ENCODE measurements at regions not wholly inside any gene's neighbourhood (a gene's known extent, or its start where the extent isn't known, plus 50 kb on each side); places are given as distances from the start of the nearest gene placed in this dataset.

- TF ChIP-seq SMAD3 (CRISPR knock-in tag; IDR thresholded peaks at IDR 0.05; ENCODE audit: borderline replicate concordance): no peak
- no peak for TF ChIP-seq RORB (CRISPR knock-in tag; IDR thresholded peaks at IDR 0.05)
- TF ChIP-seq, protein P1, sequence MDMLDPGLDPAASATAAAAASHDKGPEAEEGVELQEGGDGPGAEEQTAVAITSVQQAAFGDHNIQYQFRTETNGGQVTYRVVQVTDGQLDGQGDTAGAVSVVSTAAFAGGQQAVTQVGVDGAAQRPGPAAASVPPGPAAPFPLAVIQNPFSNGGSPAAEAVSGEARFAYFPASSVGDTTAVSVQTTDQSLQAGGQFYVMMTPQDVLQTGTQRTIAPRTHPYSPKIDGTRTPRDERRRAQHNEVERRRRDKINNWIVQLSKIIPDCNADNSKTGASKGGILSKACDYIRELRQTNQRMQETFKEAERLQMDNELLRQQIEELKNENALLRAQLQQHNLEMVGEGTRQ (CRISPR knock-in tag; IDR thresholded peaks at IDR 0.05): no peak
- TF ChIP-seq TEAD1 (CRISPR knock-in tag; IDR thresholded peaks at IDR 0.05): no peak
- TF ChIP-seq SP1 (CRISPR knock-in tag; conservative IDR thresholded peaks at IDR 0.05): no peak
- TF ChIP-seq TCF7 (CRISPR knock-in tag; IDR thresholded peaks at IDR 0.05; ENCODE audit: low read depth): no peak
- TF ChIP-seq NFYB (CRISPR knock-in tag; conservative IDR thresholded peaks at IDR 0.05; ENCODE audit: low read depth): no peak
- TF ChIP-seq ARID4B (CRISPR knock-in tag; IDR thresholded peaks at IDR 0.05; ENCODE audit: borderline replicate concordance): no peak
- TF ChIP-seq, protein P2, sequence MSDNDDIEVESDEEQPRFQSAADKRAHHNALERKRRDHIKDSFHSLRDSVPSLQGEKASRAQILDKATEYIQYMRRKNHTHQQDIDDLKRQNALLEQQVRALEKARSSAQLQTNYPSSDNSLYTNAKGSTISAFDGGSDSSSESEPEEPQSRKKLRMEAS (CRISPR knock-in tag; IDR thresholded peaks at IDR 0.05): no peak
- no peak for TF ChIP-seq TP53 (CRISPR knock-in tag; IDR thresholded peaks at IDR 0.05)
- Mint-ChIP-seq H3K9me3 (no peaks in the 10 kb centered on the region), H3K36me3 (no peaks in the 10 kb centered on the region), H3K4me1 (no peaks in the 10 kb centered on the region), H3K4me3 (no peak overlapping the region), H3K27ac (no peak overlapping the region; the same call in 1 of the 2 replicates), H3K27me3 (ENCODE audit: low read depth) (no peaks in the 10 kb centered on the region)
- CTCF ChIA-PET: no interaction called here
- DNase-seq (ENCODE audit: low spot score) (no peak), ATAC-seq (no peak)
- POLR2A ChIA-PET: no interaction called here
Measured at GRCh38 chr7:79709574-79710409, 256.3 kb upstream of the MAGI2 start.

GRCh38 chr7:79702116-79702515 lies 248.6 kb upstream of the MAGI2 start:
- H3K36me3 Mint-ChIP-seq: no peaks in the 10 kb centered on the region
- no peaks in the 10 kb centered on the region for H3K27me3 Mint-ChIP-seq (ENCODE audit: low read depth)
- H3K9me3 Mint-ChIP-seq: peaks cover 7% of the 10 kb centered on the region; the same call in 1 of the 2 replicates
- no peak overlapping the region for H3K4me3 Mint-ChIP-seq
- ATAC-seq: no peak
- no peaks in the 10 kb centered on the region for H3K4me1 Mint-ChIP-seq
- ChIA-PET POLR2A (no interaction called here), CTCF (no interaction called here)
- H3K27ac Mint-ChIP-seq: no peak overlapping the region
- no peak for DNase-seq (ENCODE audit: low spot score)
- TF ChIP-seq ZBTB21 (CRISPR knock-in tag; IDR thresholded peaks at IDR 0.05; ENCODE audit: borderline replicate concordance): no peak
- TF ChIP-seq, protein P3, sequence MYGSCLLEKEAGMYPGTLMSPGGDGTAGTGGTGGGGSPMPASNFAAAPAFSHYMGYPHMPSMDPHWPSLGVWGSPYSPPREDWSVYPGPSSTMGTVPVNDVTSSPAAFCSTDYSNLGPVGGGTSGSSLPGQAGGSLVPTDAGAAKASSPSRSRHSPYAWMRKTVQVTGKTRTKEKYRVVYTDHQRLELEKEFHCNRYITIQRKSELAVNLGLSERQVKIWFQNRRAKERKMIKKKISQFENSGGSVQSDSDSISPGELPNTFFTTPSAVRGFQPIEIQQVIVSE (CRISPR knock-in tag; IDR thresholded peaks at IDR 0.05; ENCODE audit: borderline replicate concordance): no peak
- no peak for TF ChIP-seq TP53 (CRISPR knock-in tag; IDR thresholded peaks at IDR 0.05)
- TF ChIP-seq NFATC4 (CRISPR knock-in tag; IDR thresholded peaks at IDR 0.05): no peak
- no peak for TF ChIP-seq ZNF219 (CRISPR knock-in tag; IDR thresholded peaks at IDR 0.05; ENCODE audit: borderline replicate concordance)
- TF ChIP-seq TCF7 (CRISPR knock-in tag; IDR thresholded peaks at IDR 0.05; ENCODE audit: low read depth): no peak
- TF ChIP-seq ZNF396 (CRISPR knock-in tag; IDR thresholded peaks at IDR 0.05; ENCODE audit: borderline replicate concordance): no peak
- TF ChIP-seq, protein P4, sequence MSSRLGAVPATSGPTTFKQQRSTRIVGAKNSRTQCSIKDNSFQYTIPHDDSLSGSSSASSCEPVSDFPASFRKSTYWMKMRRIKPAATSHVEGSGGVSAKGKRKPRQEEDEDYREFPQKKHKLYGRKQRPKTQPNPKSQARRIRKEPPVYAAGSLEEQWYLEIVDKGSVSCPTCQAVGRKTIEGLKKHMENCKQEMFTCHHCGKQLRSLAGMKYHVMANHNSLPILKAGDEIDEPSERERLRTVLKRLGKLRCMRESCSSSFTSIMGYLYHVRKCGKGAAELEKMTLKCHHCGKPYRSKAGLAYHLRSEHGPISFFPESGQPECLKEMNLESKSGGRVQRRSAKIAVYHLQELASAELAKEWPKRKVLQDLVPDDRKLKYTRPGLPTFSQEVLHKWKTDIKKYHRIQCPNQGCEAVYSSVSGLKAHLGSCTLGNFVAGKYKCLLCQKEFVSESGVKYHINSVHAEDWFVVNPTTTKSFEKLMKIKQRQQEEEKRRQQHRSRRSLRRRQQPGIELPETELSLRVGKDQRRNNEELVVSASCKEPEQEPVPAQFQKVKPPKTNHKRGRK (CRISPR knock-in tag; IDR thresholded peaks at IDR 0.05; ENCODE audit: borderline replicate concordance): no peak
- TF ChIP-seq ZNF317 (CRISPR knock-in tag; IDR thresholded peaks at IDR 0.05; ENCODE audit: borderline replicate concordance, low read depth): no peak
- no peak for TF ChIP-seq USF1 (CRISPR knock-in tag; IDR thresholded peaks at IDR 0.05)
- no peak for TF ChIP-seq E2F1 (CRISPR knock-in tag; IDR thresholded peaks at IDR 0.05)
- TF ChIP-seq IRF2 (CRISPR knock-in tag; IDR thresholded peaks at IDR 0.05; ENCODE audit: borderline replicate concordance, low read depth): no peak
